ENCODE measurements at regions not wholly inside any gene's neighbourhood (a gene's known extent, or its start where the extent isn't known, plus 50 kb on each side); places are given as distances from the start of the nearest gene placed in this dataset.
"Not testable (repeated sequence)": the region's sequence is repeated elsewhere in the genome, so short reads cannot be mapped to it uniquely, and the experiment has no call there.

DNA sequence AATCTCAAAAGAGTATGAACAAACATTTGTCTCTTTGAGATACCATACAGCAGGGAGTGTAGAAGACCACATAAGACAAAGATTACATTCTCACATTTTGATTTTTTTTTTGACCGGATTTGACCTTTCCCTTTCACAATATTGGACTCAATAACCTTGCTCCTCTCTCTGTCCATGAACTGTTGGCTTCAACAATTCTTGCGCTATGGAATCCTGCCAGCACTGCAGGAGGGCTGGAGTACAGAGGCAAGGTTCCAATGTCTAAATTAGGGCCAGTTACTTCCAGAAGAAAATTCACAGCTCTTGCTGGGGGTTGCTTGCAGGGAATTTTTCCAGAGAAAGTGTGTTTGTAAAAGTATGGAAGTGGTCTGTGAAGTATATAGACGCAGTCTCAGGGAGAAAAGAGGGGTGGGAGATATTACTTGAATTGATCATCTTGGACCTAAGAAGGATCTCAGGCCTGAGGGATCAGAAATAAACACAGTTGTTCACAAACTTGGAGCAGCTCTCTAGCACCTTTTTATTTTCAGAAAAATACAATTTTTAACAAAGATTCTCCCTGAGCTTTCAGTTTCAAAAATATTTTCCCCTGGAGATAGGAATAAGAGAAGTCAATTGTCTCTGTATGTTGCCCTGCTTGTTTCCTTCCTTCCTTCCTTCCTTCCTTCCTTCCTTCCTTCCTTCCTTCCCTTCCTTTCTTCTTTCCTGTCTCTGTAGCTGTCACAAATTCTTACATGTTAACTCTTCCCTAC, 765.9 kb downstream of the BCKDHB start:
- DNase-seq: no peak

DNA sequence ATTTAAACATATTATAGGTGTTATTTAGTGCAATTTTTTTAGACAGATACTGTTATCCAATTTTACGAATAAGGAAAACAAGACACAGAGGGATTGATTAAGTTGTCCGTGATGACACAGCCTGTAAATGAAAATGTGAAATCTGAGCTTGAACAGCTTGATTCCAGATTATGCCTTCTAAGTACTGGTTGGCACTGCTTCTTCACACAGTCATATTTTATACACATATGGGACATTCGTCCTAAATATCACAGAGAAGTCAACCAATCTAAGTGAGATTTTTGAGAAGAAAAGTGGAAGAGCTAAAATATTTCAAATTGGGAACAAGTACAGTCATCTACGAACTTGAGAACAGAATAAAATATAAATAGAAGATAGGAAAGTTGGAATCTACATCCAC, 756.3 kb downstream of the BCKDHB start:
- no peak for DNase-seq

- DNase-seq: no peak
Measured at GRCh38 chr6:80860107-80860506, 753.6 kb downstream of the BCKDHB start.

- not testable (repeated sequence) for DNase-seq
Measured at GRCh38 chr6:80847973-80848372, 741.5 kb downstream of the BCKDHB start.

- no peak for DNase-seq
Measured at GRCh38 chr6:80832337-80832736, 725.9 kb downstream of the BCKDHB start.

GRCh38 chr6:80793411-80793810, 686.9 kb downstream of the BCKDHB start:
- DNase-seq: no peak

DNA sequence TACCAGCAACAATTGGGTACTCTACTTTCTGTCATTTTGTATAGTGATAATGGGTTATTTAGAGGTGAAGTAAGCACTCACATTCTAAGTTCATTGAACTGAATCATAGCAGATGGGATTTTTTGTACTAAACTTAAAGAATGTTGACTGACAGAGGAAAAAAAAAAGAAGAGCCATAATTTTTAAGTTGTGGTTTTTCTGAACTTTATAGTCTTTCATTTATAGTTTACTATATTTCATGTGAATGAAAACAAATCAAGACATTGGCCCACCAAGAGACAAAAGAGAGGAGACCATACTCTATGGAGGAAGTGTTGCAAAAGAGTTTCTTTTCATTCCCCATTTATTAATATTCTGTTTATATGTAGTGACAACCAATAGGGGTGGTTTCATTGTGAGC, 685.7 kb downstream of the BCKDHB start:
- DNase-seq: no peak

- DNase-seq: peak; percentile 58
Measured at GRCh38 chr6:80789912-80790570, 683.6 kb downstream of the BCKDHB start.

DNA sequence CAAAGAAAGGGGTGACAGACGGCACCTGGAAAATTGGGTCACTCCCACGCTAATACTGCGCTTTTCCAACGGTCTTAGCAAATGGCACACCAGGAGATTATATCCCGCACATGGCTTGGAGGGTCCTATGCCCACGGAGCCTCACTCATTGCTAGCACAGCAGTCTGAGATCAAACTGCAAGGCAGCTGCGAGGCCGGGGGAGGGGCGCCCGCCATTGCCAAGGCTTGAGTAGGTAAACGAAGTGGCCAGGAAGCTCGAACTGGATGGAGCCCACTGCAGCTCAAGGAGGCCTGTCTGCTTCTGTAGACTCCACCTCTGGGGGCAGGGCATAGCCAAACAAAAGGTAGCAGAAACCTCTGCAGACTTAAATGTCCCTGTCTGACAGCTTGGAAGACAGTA, 676.8 kb downstream of the BCKDHB start:
- not testable (repeated sequence) for DNase-seq

DNA sequence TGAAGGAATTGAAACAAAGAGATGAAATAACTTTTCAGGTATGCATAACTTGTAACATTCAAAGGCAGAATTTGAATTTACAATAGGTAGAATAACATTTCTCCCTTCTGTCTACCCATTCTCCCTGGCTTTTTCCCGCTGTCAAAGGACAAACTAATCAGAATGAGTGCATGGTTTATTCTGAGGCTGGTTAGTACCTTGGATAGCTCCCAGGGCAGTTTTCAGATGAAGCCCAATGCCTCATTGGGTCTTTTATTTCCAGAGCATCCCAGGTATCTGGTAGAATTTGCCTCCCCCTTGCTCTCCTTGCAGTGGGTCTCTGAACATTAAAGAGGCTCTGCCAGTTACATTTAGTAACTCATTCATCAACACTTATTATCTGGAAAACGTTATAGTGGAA, 665.5 kb downstream of the BCKDHB start:
- peak; percentile 9 for DNase-seq

DNA sequence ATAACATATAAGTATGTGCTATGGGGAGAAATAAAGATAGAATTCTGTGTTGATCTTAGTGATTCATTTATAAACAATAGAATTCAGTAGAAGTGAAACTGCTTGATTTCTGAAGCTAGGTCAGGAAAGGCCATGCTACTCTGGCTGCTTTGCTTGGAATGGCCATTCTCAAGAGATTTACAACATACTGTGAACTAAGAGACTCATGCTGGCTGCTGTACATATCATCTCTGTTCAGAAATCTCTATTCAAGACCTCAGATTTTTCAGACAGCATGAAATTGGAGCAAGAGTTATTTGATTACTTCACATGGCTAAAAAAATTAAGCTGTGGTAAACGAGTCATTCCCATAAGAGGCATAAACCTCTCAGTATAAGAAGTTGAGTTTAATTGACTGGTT, 662.6 kb downstream of the BCKDHB start:
- peak; percentile 75 for DNase-seq

- DNase-seq: peak; percentile 93
Measured at GRCh38 chr6:80767808-80768207, 661.3 kb downstream of the BCKDHB start.

GRCh38 chr6:80744213-80744612, 637.7 kb downstream of the BCKDHB start:
- no peak for DNase-seq

DNA sequence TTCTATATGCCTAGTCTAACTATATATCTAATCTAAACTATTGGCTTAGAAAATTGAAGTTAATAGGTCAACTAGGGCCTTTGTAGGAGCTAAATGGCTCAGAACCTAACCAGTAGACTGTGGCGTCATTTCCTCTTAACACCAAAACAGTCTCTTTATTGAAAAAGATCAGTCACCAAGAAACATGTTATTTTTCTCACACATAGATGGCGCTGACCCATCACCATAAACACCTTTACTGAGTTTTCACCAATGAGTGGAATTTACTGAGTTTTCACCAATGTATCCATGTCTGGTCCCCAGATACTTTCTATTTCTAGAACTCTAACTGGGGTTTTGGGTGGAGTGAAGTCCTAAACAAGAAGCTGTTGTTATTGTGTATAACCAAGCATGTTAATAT, 636.0 kb downstream of the BCKDHB start:
- peak; percentile 76 for DNase-seq

GRCh38 chr6:80733641-80734040, 627.2 kb downstream of the BCKDHB start:
- no peak for DNase-seq

GRCh38 chr6:80728830-80729229, 622.4 kb downstream of the BCKDHB start:
- no peak for DNase-seq

DNA sequence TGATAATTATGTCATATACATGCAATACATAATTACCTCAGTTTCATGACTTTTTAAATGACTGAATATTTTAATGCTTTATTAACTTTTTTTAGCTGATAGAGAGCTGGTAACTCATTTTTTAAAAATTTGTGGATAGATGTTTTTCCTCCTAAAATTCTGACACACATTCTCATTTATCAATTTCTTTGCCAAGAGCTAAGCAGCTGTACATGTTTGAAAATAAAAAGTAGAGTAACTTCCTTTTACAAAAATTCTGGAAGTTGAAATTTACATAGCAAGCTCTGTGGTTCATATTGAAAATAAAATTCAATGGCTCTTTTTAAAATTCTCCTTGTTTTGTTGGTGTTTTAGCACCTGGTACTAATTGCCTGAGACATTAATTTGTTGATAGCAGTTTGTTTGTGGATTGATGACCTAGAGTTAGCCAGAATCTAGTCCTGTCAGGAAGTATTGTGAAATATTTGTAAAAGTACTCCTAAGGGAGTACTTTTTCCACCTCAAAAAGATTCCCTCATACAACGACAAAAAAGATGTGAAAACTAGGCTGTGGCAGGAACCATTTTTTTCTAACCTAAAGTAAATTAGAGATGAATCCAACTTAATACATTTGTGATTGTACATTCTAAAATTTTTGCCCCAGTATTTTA, 621.8 kb downstream of the BCKDHB start:
- no peak for DNase-seq

DNA sequence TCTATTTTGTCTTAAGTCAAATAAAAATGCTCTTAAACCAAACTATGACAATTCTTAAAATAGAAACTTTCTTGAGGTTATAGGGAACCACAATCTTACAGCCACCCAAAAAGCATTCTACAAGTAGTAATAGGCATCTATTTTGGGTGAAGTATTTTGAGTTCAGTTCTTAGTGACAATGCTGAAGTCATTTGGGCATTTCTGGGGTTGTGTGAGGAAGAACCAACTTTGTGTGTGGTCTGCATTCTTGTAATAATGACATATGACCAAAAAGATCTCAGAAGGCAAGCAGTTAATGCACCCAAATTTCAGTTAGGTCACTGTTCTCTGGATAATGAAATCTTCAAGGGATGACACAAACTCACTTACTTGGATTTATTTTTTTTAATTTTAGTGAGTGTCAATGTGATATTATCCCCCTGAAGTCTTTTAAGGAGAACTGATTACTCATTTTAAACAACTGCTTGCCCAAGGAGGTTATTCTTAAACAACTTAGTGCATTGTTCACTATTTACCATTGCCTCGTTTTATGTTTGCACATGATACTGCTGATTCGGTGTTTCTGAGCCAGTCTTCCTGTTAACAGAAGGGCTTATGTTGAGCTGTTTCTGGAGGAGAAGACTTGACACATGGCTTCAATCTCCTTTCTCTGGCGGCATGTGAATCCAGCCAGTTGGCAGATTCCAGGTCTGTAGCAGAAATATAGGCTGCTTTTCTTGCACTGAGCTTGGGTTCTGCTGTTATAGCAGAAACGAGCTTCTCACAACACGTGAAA, 618.9 kb downstream of the BCKDHB start:
- no peak for DNase-seq

GRCh38 chr6:80720824-80721223, 614.4 kb downstream of the BCKDHB start:
- DNase-seq: no peak

- DNase-seq: no peak
Measured at GRCh38 chr6:80714513-80714912, 608.0 kb downstream of the BCKDHB start.

DNA sequence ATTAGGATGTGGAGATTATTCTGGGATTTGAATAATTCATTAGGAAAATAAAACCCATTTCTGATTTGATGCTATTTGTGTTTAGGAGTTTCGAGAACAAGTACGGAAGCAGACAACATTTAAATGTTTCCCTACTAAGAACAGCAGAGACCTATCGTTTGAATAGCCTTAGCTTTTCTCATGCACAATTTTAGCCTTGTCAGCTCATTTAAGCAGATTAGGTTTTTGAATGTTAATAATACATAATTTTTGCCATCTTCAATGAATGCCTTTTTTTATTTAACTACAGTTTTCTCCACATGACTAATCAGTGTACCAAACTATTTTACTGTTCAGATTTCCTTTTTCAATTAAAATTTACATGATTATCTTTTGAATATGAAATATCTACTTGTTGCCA, 592.0 kb downstream of the BCKDHB start:
- DNase-seq: no peak

DNA sequence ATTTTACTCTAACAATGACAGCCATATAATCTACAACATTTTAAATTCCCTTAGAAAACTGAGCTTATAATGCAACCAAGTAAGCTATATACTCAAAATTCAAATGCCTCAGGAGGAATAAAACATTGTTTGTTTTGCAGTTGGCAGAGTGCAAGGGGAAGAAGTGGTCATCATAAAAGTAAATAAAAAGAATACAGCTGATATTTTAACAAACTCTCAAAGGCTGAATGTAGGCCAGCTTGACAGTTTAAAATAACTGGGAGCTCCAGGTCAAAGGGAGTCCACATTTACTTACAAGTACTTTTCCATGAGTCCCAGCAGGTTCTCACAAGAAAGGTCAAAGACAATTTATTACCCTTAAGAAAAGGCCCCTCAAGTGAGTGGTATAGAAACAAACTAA, 589.8 kb downstream of the BCKDHB start:
- no peak for DNase-seq

GRCh38 chr6:80690551-80691131, 584.2 kb downstream of the BCKDHB start:
- DNase-seq: no peak

All from HCEC 1CT (cell line).